Kidney (tissue), 13 donors: ENCODE measurements at regions not wholly inside any gene's neighbourhood (a gene's known extent, or its start where the extent isn't known, plus 50 kb on each side); places are given as distances from the start of the nearest gene placed in this dataset.
A peak's percentile ranks its signal among the peaks of the same experiment; 100 is the strongest.

Source experiments
- DNase-seq, 5 donors: peaks; one replicate each; pipeline ENCODE4 v3.0.0-alpha.2; 2013 to 2020
- FAIRE-seq: peaks from 2 replicates; lab custom pipeline; 2012; peaks lifted over from hg19 to GRCh38; lab: Jason Lieb, UNC
- H3K27ac ChIP-seq, 2 donors: one replicate each; pipeline ENCODE4 v1.7.0; 2013; ENCODE audit warnings: low read depth in 2 of 2, low read length in 2 of 2, inconsistent platforms in 1 of 2
- H3K27me3 ChIP-seq: one replicate; pipeline ENCODE4 v1.7.1; 2013; ENCODE audit warnings: low read length, inconsistent platforms; ENCODE audit not compliant: control insufficient read depth, insufficient read depth
- H3K36me3 ChIP-seq, 3 donors: one replicate each; pipeline versions ENCODE4 v1.7.0 to v1.7.1; 2013; ENCODE audit warnings: low read length in 3 of 3, control low read depth in 1 of 3, inconsistent platforms in 1 of 3; ENCODE audit not compliant: insufficient read depth in 3 of 3, control insufficient read depth in 2 of 3
- H3K4me1 ChIP-seq, 3 donors: one replicate each; pipeline versions ENCODE4 v1.7.0 to v1.7.1; 2013; ENCODE audit warnings: low read length in 3 of 3, inconsistent platforms in 1 of 3, low read depth in 1 of 3; ENCODE audit not compliant: control insufficient read depth in 2 of 3, insufficient read depth in 2 of 3
- H3K4me3 ChIP-seq, 3 donors: one replicate each; pipeline versions ENCODE4 v1.7.0 to v1.8.1; 2013; ENCODE audit warnings: low read length in 3 of 3, control low read depth in 1 of 3, inconsistent platforms in 1 of 3
- H3K9ac ChIP-seq, 3 donors: one replicate each; pipeline versions ENCODE4 v1.7.0 to v1.7.1; 2013; ENCODE audit warnings: low read length in 3 of 3, control low read depth in 1 of 3, inconsistent platforms in 1 of 3
- H3K9me3 ChIP-seq, 3 donors: one replicate each; pipeline versions ENCODE4 v1.7.0 to v1.7.1; 2013; ENCODE audit warnings: low read length in 3 of 3, control low read depth in 1 of 3, inconsistent platforms in 1 of 3; ENCODE audit not compliant: control insufficient read depth in 2 of 3, insufficient read depth in 1 of 3
- CTCF ChIP-seq: IDR thresholded peaks from 3 replicates; pipeline ENCODE4 v1.5.1; 2012; ENCODE audit warnings: mild to moderate bottlenecking, moderate library complexity, borderline replicate concordance; ENCODE audit not compliant: insufficient read depth; ENCODE audit errors: extremely low read depth
- intact Hi-C: fragments of 100-400 bp; cut with DNase I; formaldehyde crosslinking; loops from one replicate; pipeline ENCODE4 v1.11.1; 2022
- donor health status: control.
- donor health status: control.
- donor health status: control.
- donor health status: control.
- donor health status: control.
- donor health status: DM: yes; HTN: yes; CAD: no.
- donor health status: Normal renal cell carcinoma (clear cell type).

- H3K36me3 ChIP-seq, result no peaks in the 10 kb centered on the region
- TF ChIP-seq CTCF, result no peak
- DNase-seq (no peak), FAIRE-seq (no peak)
- H3K4me3 ChIP-seq, result no peak overlapping the region
- no peak overlapping the region for H3K27ac ChIP-seq
- no peak overlapping the region for H3K9ac ChIP-seq
- H3K4me1 ChIP-seq, result no peaks in the 10 kb centered on the region
- intact Hi-C loops, result no loop called here
- H3K9me3 ChIP-seq, result peaks cover 0 to 2% (median 0%) of the 10 kb centered on the region in 3 donors
- H3K27me3 ChIP-seq, result no peaks in the 10 kb centered on the region
Observed at GRCh38 chr6:4707011-4707410, 69.2 kb upstream of the CDYL start.

GRCh38 chr6:4705809-4706208 is 70.4 kb upstream of the CDYL start:
- no peak for TF ChIP-seq CTCF
- intact Hi-C loops, result no loop called here
- DNase-seq, result peak in 2 of 5 donors; percentile 17 to 19
- Histone ChIP-seq H3K9me3 (peaks cover 0 to 2% (median 0%) of the 10 kb centered on the region in 3 donors), H3K4me1 (no peaks in the 10 kb centered on the region), H3K9ac (no peak overlapping the region), H3K36me3 (no peaks in the 10 kb centered on the region), H3K4me3 (no peak overlapping the region), H3K27ac (no peak overlapping the region), H3K27me3 (no peaks in the 10 kb centered on the region)
- no peak for FAIRE-seq

- H3K27ac ChIP-seq, result no peak overlapping the region
- H3K4me1 ChIP-seq, result no peaks in the 10 kb centered on the region
- no peak for TF ChIP-seq CTCF
- H3K36me3 ChIP-seq, result no peaks in the 10 kb centered on the region
- intact Hi-C loops, result no loop called here
- no peak for FAIRE-seq
- no peak overlapping the region for H3K9ac ChIP-seq
- DNase-seq, result no peak
- H3K9me3 ChIP-seq, result peaks cover 0 to 2% (median 0%) of the 10 kb centered on the region in 3 donors
- no peak overlapping the region for H3K4me3 ChIP-seq
- H3K27me3 ChIP-seq, result no peaks in the 10 kb centered on the region
Observed at GRCh38 chr6:4703382-4703781, 72.8 kb upstream of the CDYL start.
